ENCODE measurements at regions not wholly inside any gene's neighbourhood (a gene's known extent, or its start where the extent isn't known, plus 50 kb on each side); places are given as distances from the start of the nearest gene placed in this dataset.

DNA sequence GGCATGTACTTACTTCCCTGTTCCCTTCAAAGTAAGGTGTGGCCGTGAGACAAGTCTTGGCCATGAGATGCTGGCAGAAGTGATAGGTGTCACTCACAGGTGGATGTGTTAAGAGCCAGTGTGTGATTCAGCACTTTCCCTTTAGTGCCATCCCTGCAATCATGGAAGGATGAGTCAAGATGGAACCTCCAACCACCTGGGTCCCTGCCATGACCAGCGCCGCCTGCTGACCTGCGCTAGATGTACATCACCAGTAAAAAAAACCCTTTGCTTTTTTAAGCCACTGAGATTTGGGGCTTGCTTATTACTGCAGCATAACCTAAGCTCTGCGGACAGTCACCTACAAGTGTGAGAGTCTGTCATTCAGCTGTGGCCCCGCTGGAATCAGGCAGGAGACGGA is 71.7 kb downstream of the TOMM20 start:
- Histone ChIP-seq H3K23me2 (ENCODE audit: insufficient read length, low read depth, low read length, poor library complexity, severe bottlenecking) (no peaks in the 10 kb centered on the region), H3K79me1 (ENCODE audit: insufficient read depth, low read depth, low read length, poor library complexity, severe bottlenecking) (no peaks in the 10 kb centered on the region), H2BK20ac (ENCODE audit: low read depth, low read length, poor library complexity, severe bottlenecking) (no peak overlapping the region), H2AFZ (ENCODE audit: low read length) (no peak overlapping the region), H2BK120ac (ENCODE audit: low read depth, low read length, poor library complexity, severe bottlenecking) (no peak overlapping the region), H2AK5ac (ENCODE audit: insufficient read length, low read length) (no peak overlapping the region), H2BK5ac (ENCODE audit: insufficient read length, low read length) (no peak overlapping the region), H3K23ac (ENCODE audit: insufficient read length, low read depth, low read length) (no peak overlapping the region), H3K4me1 (ENCODE audit: insufficient read depth, low read length) (peaks cover 5% of the 10 kb centered on the region), H4K8ac (replicated peaks; ENCODE audit: insufficient read length, low read depth, low read length) (no peak overlapping the region), H2BK12ac (ENCODE audit: insufficient read length, low read depth, low read length) (no peak overlapping the region), H3K56ac (ENCODE audit: insufficient read length, low read depth, low read length) (no peak overlapping the region), H3K27ac (ENCODE audit: insufficient read length, low read depth, low read length) (no peak overlapping the region), H4K5ac (ENCODE audit: insufficient read length, low read depth, low read length) (no peak overlapping the region), H3K9me3 (ENCODE audit: control insufficient read depth, low read depth, low read length) (no peaks in the 10 kb centered on the region), H2BK15ac (ENCODE audit: low read depth, low read length) (no peak overlapping the region), H4K91ac (ENCODE audit: insufficient read length, low read depth, low read length) (no peak overlapping the region), H3T11ph (ENCODE audit: low read length) (no peak overlapping the region), H3K79me2 (ENCODE audit: insufficient read depth, low read length) (no peaks in the 10 kb centered on the region), H3K4ac (ENCODE audit: low read depth, low read length) (no peak overlapping the region), H3K14ac (ENCODE audit: insufficient read depth, low read length) (no peak overlapping the region; the same call in 1 of the 2 replicates), H3K18ac (ENCODE audit: insufficient read length, low read depth, low read length) (no peak overlapping the region), H4K20me1 (ENCODE audit: control insufficient read depth, insufficient read depth, insufficient read length) (no peaks in the 10 kb centered on the region), H3K4me2 (ENCODE audit: insufficient read depth, insufficient read length, low read length) (no peak overlapping the region), H3K9ac (ENCODE audit: extremely low read depth, insufficient read length, low read length) (no peak overlapping the region), H3K27me3 (ENCODE audit: insufficient read depth, low read length) (no peaks in the 10 kb centered on the region)
- WGBS (ENCODE audit: extremely low coverage, insufficient read length, low lambda C conversion rate) = no CpG with 5 or more reads among the region's 7 CpGs
- DNase-seq = no peak
- TF ChIP-seq, protein P1, sequence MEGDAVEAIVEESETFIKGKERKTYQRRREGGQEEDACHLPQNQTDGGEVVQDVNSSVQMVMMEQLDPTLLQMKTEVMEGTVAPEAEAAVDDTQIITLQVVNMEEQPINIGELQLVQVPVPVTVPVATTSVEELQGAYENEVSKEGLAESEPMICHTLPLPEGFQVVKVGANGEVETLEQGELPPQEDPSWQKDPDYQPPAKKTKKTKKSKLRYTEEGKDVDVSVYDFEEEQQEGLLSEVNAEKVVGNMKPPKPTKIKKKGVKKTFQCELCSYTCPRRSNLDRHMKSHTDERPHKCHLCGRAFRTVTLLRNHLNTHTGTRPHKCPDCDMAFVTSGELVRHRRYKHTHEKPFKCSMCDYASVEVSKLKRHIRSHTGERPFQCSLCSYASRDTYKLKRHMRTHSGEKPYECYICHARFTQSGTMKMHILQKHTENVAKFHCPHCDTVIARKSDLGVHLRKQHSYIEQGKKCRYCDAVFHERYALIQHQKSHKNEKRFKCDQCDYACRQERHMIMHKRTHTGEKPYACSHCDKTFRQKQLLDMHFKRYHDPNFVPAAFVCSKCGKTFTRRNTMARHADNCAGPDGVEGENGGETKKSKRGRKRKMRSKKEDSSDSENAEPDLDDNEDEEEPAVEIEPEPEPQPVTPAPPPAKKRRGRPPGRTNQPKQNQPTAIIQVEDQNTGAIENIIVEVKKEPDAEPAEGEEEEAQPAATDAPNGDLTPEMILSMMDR (conservative IDR thresholded peaks at IDR 0.05) = peak; percentile 29; the same call in 2 of the 3 replicates
- peaks cover 4% of the 10 kb centered on the region for H3K27me3 Mint-ChIP-seq (ENCODE audit: low read depth)
- H3K4me1 Mint-ChIP-seq = peaks cover 34 to 41% of the 10 kb centered on the region in 2 experiments
- peaks cover 0 to 3% of the 10 kb centered on the region in 2 experiments; a peak in 1 of 5 replicates for H3K9me3 Mint-ChIP-seq
- H3K27ac Mint-ChIP-seq = no peak overlapping the region
- H3K4me3 Mint-ChIP-seq = no peak overlapping the region
- H3K36me3 Mint-ChIP-seq (ENCODE audit: insufficient read depth in 1 of 3, low read depth in 3 of 3) = no peaks in the 10 kb centered on the region

Measured in H9 (cell line).